Neural crest cell (in vitro differentiated cells): ENCODE measurements at regions not wholly inside any gene's neighbourhood (a gene's known extent, or its start where the extent isn't known, plus 50 kb on each side); places are given as distances from the start of the nearest gene placed in this dataset.

Experiments used
- DNase-seq: peaks from one replicate; pipeline ENCODE4 v3.0.0; 2021; ENCODE audit warnings: low read depth, mixed read lengths, low spot score
- H3K27ac Mint-ChIP-seq: one replicate; pipeline ENCODE4 v1.8.0; 2021; ENCODE audit warnings: mild to moderate bottlenecking, mixed read lengths; ENCODE audit not compliant: unreplicated experiment
- H3K27me3 Mint-ChIP-seq: 2 replicates; pipeline ENCODE4 v1.8.0; 2021; ENCODE audit warnings: low read depth, mild to moderate bottlenecking, mixed read lengths
- H3K36me3 Mint-ChIP-seq: 2 replicates; pipeline ENCODE4 v1.8.0; 2021; ENCODE audit warnings: low read depth, mild to moderate bottlenecking, mixed read lengths
- H3K4me1 Mint-ChIP-seq: 2 replicates; pipeline ENCODE4 v1.8.0; 2021; ENCODE audit warnings: mixed read lengths
- H3K4me3 Mint-ChIP-seq: one replicate; pipeline ENCODE4 v1.8.0; 2021; ENCODE audit warnings: mild to moderate bottlenecking, mixed read lengths
- H3K9me3 Mint-ChIP-seq: 2 replicates; pipeline ENCODE4 v1.8.0; 2021; ENCODE audit warnings: mixed read lengths
- TF ChIP-seq, protein P1 (sequence below): fragments of 200-600 bp; sonication (generic); conservative IDR thresholded peaks from 2 replicates; pipeline ENCODE4 v1.5.0; 2021; ENCODE audit warnings: antibody characterized with exemption, mild to moderate bottlenecking

DNA sequence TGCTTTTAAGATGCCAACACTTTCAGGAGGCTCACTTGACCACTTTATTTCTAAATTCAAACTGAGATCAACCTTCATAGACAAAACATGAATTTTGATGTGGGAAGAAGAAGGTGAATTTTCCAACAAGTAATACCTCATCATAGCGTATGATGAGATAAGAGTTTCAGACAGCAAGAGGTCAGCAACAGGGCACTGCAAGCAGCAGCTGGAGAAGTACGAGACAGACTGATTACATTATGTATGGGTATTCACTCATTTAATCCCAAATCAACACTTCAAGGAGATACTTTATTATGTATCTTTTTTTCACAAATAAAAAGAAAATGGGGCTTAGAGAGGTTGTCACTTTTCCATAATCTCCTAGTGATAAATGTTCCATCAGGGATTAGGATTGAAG lies 389.8 kb downstream of the TBC1D4 start:
- H3K27ac Mint-ChIP-seq: peak overlapping the region; percentile 57
- no peaks in the 10 kb centered on the region for H3K9me3 Mint-ChIP-seq
- no peaks in the 10 kb centered on the region for H3K36me3 Mint-ChIP-seq
- no peak overlapping the region for H3K4me3 Mint-ChIP-seq
- H3K4me1 Mint-ChIP-seq: peaks cover 38% of the 10 kb centered on the region
- no peak for DNase-seq
- H3K27me3 Mint-ChIP-seq: no peaks in the 10 kb centered on the region
- TF ChIP-seq, protein P1, sequence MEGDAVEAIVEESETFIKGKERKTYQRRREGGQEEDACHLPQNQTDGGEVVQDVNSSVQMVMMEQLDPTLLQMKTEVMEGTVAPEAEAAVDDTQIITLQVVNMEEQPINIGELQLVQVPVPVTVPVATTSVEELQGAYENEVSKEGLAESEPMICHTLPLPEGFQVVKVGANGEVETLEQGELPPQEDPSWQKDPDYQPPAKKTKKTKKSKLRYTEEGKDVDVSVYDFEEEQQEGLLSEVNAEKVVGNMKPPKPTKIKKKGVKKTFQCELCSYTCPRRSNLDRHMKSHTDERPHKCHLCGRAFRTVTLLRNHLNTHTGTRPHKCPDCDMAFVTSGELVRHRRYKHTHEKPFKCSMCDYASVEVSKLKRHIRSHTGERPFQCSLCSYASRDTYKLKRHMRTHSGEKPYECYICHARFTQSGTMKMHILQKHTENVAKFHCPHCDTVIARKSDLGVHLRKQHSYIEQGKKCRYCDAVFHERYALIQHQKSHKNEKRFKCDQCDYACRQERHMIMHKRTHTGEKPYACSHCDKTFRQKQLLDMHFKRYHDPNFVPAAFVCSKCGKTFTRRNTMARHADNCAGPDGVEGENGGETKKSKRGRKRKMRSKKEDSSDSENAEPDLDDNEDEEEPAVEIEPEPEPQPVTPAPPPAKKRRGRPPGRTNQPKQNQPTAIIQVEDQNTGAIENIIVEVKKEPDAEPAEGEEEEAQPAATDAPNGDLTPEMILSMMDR: no peak

DNA sequence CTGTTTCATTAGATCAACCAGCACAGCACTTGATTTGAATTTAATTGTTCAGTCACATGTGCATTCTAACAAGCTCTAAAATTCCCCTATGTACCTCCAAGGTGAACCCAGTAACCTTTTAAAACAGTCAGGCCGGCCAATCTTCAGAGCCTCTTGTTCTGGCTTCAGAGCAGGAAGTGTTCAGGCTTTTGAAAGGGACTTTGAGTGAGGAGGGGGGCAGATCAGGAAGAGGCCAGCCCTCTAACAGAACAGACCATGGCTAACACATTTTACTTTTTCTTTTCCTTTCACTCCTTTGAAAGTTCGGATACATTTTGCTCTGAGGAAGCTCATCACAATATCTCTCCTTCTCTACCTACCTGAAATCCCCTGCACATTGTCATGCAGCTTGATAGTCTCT lies 390.3 kb downstream of the TBC1D4 start:
- Mint-ChIP-seq H3K36me3 (no peaks in the 10 kb centered on the region), H3K4me1 (peaks cover 38% of the 10 kb centered on the region), H3K27me3 (no peaks in the 10 kb centered on the region), H3K9me3 (no peaks in the 10 kb centered on the region), H3K4me3 (peak overlapping the region; percentile 14), H3K27ac (peak overlapping the region; percentile 57)
- TF ChIP-seq, protein P1: no peak
- no peak for DNase-seq

DNA sequence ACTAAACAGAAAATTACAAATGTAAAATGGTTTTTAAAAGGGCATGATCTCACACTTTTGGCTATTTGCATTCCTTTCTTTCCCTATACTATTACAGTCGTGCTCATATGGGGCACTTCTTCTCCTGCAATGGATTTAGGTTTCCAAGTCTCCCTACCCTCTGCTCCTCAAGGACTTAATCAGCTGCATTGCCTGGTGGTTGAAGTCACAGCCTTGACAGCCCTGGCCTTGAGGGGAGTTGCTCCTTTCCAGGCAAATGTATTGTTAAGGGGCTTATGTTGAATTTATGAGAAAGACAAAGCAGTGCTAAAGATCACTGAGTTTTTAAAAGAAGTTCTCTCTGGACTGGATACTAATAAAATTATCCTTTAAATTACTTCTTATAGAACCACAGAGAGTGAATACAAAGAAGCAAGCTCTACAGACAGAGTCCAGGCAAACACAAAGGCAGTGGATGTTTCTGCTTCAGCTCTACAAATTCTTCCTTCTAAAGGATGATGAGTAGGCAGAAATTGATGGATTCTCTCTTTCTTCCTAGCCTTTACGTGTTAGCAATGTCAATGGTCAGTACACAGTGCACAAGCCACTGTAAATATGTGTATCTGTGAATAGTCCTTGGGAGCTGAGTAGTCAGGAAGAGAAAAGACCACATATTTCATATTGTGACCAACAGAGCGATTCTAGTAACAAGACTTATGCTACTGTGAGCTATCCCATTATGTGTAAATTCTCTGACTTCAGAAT lies 390.9 kb downstream of the TBC1D4 start:
- H3K4me3 Mint-ChIP-seq: no peak overlapping the region
- H3K27me3 Mint-ChIP-seq: no peaks in the 10 kb centered on the region
- H3K9me3 Mint-ChIP-seq: no peaks in the 10 kb centered on the region
- TF ChIP-seq, protein P1: no peak
- H3K4me1 Mint-ChIP-seq: peaks cover 38% of the 10 kb centered on the region
- DNase-seq: no peak
- H3K27ac Mint-ChIP-seq: peak overlapping the region; percentile 57
- H3K36me3 Mint-ChIP-seq: no peaks in the 10 kb centered on the region

DNA sequence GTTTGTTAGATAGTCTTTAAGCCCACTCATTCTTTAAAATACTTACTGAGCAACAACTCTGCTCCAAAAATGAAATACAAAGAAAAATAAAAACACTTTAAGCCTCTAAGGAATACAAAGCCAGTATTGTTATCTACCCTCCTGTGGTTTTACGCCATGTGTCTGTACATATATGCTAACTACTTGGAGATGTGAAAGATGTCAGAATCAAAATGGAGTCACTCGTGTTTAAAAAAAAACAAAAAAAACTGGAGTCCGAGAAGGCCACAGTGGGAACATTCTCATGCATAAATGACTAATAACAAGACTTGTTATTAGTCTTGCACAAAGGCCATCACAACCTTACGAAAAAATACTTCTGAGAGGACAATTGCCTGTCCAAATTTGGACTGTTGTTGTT lies 393.1 kb downstream of the TBC1D4 start:
- no peak for DNase-seq
- H3K4me1 Mint-ChIP-seq: peaks cover 38% of the 10 kb centered on the region
- TF ChIP-seq, protein P1: no peak
- H3K27ac Mint-ChIP-seq: no peak overlapping the region
- H3K4me3 Mint-ChIP-seq: no peak overlapping the region
- peaks cover under 1% of the 10 kb centered on the region for H3K36me3 Mint-ChIP-seq
- no peaks in the 10 kb centered on the region for H3K27me3 Mint-ChIP-seq
- peaks cover 4% of the 10 kb centered on the region for H3K9me3 Mint-ChIP-seq

GRCh38 chr13:75079226-75079625 lies 402.7 kb downstream of the TBC1D4 start:
- Mint-ChIP-seq H3K36me3 (peaks cover 9% of the 10 kb centered on the region), H3K4me1 (peaks cover 5% of the 10 kb centered on the region), H3K27ac (no peak overlapping the region), H3K27me3 (no peaks in the 10 kb centered on the region), H3K4me3 (no peak overlapping the region), H3K9me3 (peaks cover 8% of the 10 kb centered on the region)
- TF ChIP-seq, protein P1: no peak
- no peak for DNase-seq
